NCI-H2081 treated with DMSO at 0.1 percent for 48 hours (cell line): ENCODE measurements at regions not wholly inside any gene's neighbourhood (a gene's known extent, or its start where the extent isn't known, plus 50 kb on each side); places are given as distances from the start of the nearest gene placed in this dataset.
"Not testable (repeated sequence)": the region's sequence is repeated elsewhere in the genome, so short reads cannot be mapped to it uniquely, and the experiment has no call there.

Experiments used
- DNase-seq: peaks from one replicate; lab custom pipeline; 2025; lab: John Stamatoyannopoulos, UW

GRCh38 chr2:8144131-8144631 is 537.7 kb upstream of the ID2 start:
- no peak for DNase-seq

- DNase-seq: no peak
These were observed 537.1 kb upstream of the ID2 start for GRCh38 chr2:8144785-8145184.

- not testable (repeated sequence) for DNase-seq
These were observed 536.5 kb upstream of the ID2 start for GRCh38 chr2:8145375-8145774.

- DNase-seq: peak; percentile 6
These were observed 535.5 kb upstream of the ID2 start for GRCh38 chr2:8146132-8147005.

GRCh38 chr2:8148260-8149006 is 533.4 kb upstream of the ID2 start:
- no peak for DNase-seq

- DNase-seq: no peak
These were observed 532.9 kb upstream of the ID2 start for GRCh38 chr2:8149007-8149405.

GRCh38 chr2:8149985-8150539 is 531.8 kb upstream of the ID2 start:
- DNase-seq: no peak

GRCh38 chr2:8151888-8152287 is 530.0 kb upstream of the ID2 start:
- no peak for DNase-seq

- no peak for DNase-seq
These were observed 529.2 kb upstream of the ID2 start for GRCh38 chr2:8152392-8153257.

- no peak for DNase-seq
These were observed 528.6 kb upstream of the ID2 start for GRCh38 chr2:8153258-8153718.

GRCh38 chr2:8154270-8154669 is 527.6 kb upstream of the ID2 start:
- no peak for DNase-seq

GRCh38 chr2:8154936-8155335 is 526.9 kb upstream of the ID2 start:
- DNase-seq: no peak

GRCh38 chr2:8157621-8158430 is 524.0 kb upstream of the ID2 start:
- no peak for DNase-seq

- DNase-seq: no peak
These were observed 523.1 kb upstream of the ID2 start for GRCh38 chr2:8158711-8159110.

- DNase-seq: no peak
These were observed 522.5 kb upstream of the ID2 start for GRCh38 chr2:8159211-8159965.

- DNase-seq: no peak
These were observed 521.8 kb upstream of the ID2 start for GRCh38 chr2:8159966-8160603.

GRCh38 chr2:8160959-8161358 is 520.9 kb upstream of the ID2 start:
- no peak for DNase-seq

GRCh38 chr2:8162552-8162951 is 519.3 kb upstream of the ID2 start:
- no peak for DNase-seq

- no peak for DNase-seq
These were observed 516.3 kb upstream of the ID2 start for GRCh38 chr2:8165550-8165949.
